ENCODE measurements at regions not wholly inside any gene's neighbourhood (a gene's known extent, or its start where the extent isn't known, plus 50 kb on each side); places are given as distances from the start of the nearest gene placed in this dataset.
"Not testable (repeated sequence)": the region's sequence is repeated elsewhere in the genome, so short reads cannot be mapped to it uniquely, and the experiment has no call there.

DNA sequence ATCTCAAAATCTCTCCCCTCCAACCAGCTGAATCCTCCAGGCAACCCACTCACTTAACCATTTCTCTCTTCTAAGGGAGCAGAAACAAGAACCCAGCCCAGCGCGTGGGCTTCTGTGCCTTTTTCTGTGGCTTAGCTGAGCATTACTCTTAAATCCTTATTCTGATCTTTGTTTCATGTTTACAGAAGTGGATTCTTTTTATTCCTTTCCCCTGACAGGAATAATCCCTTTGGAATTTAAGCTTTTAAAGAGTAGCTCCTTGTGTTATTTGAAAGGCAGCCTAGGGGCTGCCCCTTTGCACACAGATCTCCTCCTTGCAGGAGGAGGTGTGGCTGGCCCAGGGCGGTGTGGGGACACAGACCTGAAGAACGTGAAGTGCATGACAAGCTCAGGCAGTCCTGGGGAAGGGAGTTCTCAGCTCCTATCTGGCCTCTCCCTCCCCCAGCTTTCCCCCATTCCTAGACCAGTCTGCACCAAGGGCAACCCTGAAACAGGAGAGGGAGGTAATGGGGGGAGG is 77.1 kb upstream of the UBE2E1 start:
- no peak for DNase-seq
- no peaks in the 10 kb centered on the region for H3K36me3 Mint-ChIP-seq
- H3K4me1 Mint-ChIP-seq = peaks cover 11 to 14% of the 10 kb centered on the region in 2 donors
- H3K27ac Mint-ChIP-seq = no peak overlapping the region
- H3K4me3 Mint-ChIP-seq = no peak overlapping the region
- H3K9me3 Mint-ChIP-seq = no peaks in the 10 kb centered on the region
- H3K27me3 Mint-ChIP-seq (ENCODE audit: low read depth in 3 of 3) = peaks cover 0 to 2% (median 2%) of the 10 kb centered on the region in 3 donors

DNA sequence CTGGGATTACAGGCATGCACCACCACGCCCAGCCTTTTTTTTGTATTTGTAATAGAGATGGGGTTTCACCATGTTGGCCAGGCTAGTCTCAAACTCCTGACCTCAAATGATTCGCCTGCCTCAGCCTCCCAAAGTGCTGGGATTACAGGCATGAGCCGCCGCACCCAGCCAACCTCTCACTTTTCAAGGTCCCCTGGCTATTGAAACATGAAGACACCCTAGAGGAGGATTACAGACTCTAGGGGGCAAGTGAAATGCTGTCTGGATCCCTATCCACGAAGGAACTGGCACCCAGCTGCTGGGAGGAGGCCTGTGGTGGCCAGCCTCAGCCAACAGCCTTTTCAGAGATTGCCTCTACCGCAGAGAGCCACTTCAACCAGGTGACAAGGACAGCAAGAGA is 76.4 kb upstream of the UBE2E1 start:
- H3K27ac Mint-ChIP-seq, H3K9me3 Mint-ChIP-seq: not testable (repeated sequence)

DNA sequence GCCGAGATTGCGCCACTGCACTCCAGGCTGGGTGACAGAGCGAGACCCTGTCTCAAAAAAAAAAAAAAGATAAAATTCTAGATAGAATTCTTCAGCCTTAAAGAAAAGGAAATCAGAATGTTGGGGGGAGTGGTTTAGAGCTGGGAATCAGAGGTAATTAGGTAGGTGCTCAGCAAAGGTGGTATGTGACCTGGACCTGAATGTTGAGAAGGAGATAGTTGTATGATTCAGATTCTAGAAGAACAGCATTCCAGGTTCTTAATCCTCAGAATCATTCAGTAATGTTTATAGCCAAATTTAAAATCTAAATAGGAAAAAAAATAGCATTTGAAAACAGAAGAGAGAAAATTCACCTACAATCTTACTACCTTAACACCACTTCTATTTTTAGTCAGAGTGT is 71.3 kb upstream of the UBE2E1 start:
- Mint-ChIP-seq H3K27me3 (ENCODE audit: low read depth in 3 of 3) (peaks cover 0 to 3% (median 2%) of the 10 kb centered on the region in 3 donors), H3K27ac (no peak overlapping the region), H3K9me3 (no peaks in the 10 kb centered on the region), H3K36me3 (no peaks in the 10 kb centered on the region), H3K4me3 (no peak overlapping the region), H3K4me1 (no peaks in the 10 kb centered on the region)
- no peak for DNase-seq

More for the DNA sequence above, 76.4 kb upstream of the UBE2E1 start:
- H3K4me1 Mint-ChIP-seq = peaks cover 11 to 14% of the 10 kb centered on the region in 2 donors
- H3K36me3 Mint-ChIP-seq; H3K27me3 Mint-ChIP-seq (ENCODE audit: low read depth in 3 of 3); DNase-seq; H3K4me3 Mint-ChIP-seq: not testable (repeated sequence)

- no peak for DNase-seq
- H3K4me3 Mint-ChIP-seq = no peak overlapping the region
- H3K36me3 Mint-ChIP-seq = no peaks in the 10 kb centered on the region
- H3K4me1 Mint-ChIP-seq = no peaks in the 10 kb centered on the region
- H3K27ac Mint-ChIP-seq = no peak overlapping the region
- H3K27me3 Mint-ChIP-seq (ENCODE audit: low read depth in 3 of 3) = peaks cover 0 to 3% (median 2%) of the 10 kb centered on the region in 3 donors
- no peaks in the 10 kb centered on the region for H3K9me3 Mint-ChIP-seq
Measured at GRCh38 chr3:23735062-23735461, 70.7 kb upstream of the UBE2E1 start.

GRCh38 chr3:23735535-23736326 is 70.0 kb upstream of the UBE2E1 start:
- Mint-ChIP-seq H3K4me3 (no peak overlapping the region), H3K36me3 (no peaks in the 10 kb centered on the region), H3K4me1 (peaks cover 4 to 5% of the 10 kb centered on the region in 2 donors), H3K9me3 (no peaks in the 10 kb centered on the region), H3K27me3 (ENCODE audit: low read depth in 3 of 3) (peaks cover 0 to 3% (median 2%) of the 10 kb centered on the region in 3 donors), H3K27ac (no peak overlapping the region)
- DNase-seq = no peak

GRCh38 chr3:23738944-23739343 is 66.8 kb upstream of the UBE2E1 start:
- H3K4me1 Mint-ChIP-seq = peaks cover 8 to 11% of the 10 kb centered on the region in 2 donors
- no peak overlapping the region for H3K27ac Mint-ChIP-seq
- H3K4me3 Mint-ChIP-seq = no peak overlapping the region
- no peaks in the 10 kb centered on the region for H3K36me3 Mint-ChIP-seq
- DNase-seq = no peak
- no peaks in the 10 kb centered on the region for H3K9me3 Mint-ChIP-seq
- H3K27me3 Mint-ChIP-seq (ENCODE audit: low read depth in 3 of 3) = peaks cover 0 to 3% (median 2%) of the 10 kb centered on the region in 3 donors

DNA sequence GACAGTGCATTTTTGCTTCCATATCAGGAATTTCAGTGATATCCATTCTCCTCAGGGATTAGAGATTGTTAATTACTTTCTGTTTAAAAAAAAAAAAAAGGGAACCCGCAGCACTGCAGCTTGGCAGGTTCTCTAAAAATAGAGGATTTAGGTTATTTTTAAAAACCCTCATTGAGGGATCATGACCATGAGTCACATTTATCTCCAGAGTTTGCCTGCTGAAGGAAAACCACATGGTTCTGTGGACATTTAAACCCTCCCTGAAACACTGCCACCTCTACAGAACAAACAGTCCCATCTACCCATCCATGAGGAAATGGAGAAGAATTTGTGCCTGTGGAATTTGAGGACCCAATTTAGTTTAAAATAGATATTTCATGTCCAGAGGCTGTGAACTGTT is 66.2 kb upstream of the UBE2E1 start:
- peaks cover 0 to 3% (median 2%) of the 10 kb centered on the region in 3 donors for H3K27me3 Mint-ChIP-seq (ENCODE audit: low read depth in 3 of 3)
- no peak overlapping the region for H3K27ac Mint-ChIP-seq
- H3K36me3 Mint-ChIP-seq = no peaks in the 10 kb centered on the region
- no peak for DNase-seq
- peaks cover 8 to 11% of the 10 kb centered on the region in 2 donors for H3K4me1 Mint-ChIP-seq
- H3K9me3 Mint-ChIP-seq = no peaks in the 10 kb centered on the region
- no peak overlapping the region for H3K4me3 Mint-ChIP-seq

- DNase-seq = peak in 1 of 3 donors; percentile 18
- no peaks in the 10 kb centered on the region for H3K36me3 Mint-ChIP-seq
- H3K4me3 Mint-ChIP-seq = no peak overlapping the region
- H3K9me3 Mint-ChIP-seq = no peaks in the 10 kb centered on the region
- peaks cover 0 to 4% (median 3%) of the 10 kb centered on the region in 3 donors for H3K27me3 Mint-ChIP-seq (ENCODE audit: low read depth in 3 of 3)
- peak overlapping the region in 1 of 6 donors; percentile 60 for H3K27ac Mint-ChIP-seq
- H3K4me1 Mint-ChIP-seq = peaks cover 8 to 11% of the 10 kb centered on the region in 2 donors
Measured at GRCh38 chr3:23740517-23740965, 65.2 kb upstream of the UBE2E1 start.

- Mint-ChIP-seq H3K4me3 (peak overlapping the region in 1 of 5 donors; percentile 38), H3K9me3 (no peaks in the 10 kb centered on the region), H3K36me3 (no peaks in the 10 kb centered on the region), H3K27ac (no peak overlapping the region), H3K27me3 (ENCODE audit: low read depth in 3 of 3) (peaks cover 0 to 4% (median 0%) of the 10 kb centered on the region in 3 donors), H3K4me1 (peaks cover 8 to 11% of the 10 kb centered on the region in 2 donors)
- DNase-seq = no peak
Measured at GRCh38 chr3:23741036-23741706, 64.6 kb upstream of the UBE2E1 start.

DNA sequence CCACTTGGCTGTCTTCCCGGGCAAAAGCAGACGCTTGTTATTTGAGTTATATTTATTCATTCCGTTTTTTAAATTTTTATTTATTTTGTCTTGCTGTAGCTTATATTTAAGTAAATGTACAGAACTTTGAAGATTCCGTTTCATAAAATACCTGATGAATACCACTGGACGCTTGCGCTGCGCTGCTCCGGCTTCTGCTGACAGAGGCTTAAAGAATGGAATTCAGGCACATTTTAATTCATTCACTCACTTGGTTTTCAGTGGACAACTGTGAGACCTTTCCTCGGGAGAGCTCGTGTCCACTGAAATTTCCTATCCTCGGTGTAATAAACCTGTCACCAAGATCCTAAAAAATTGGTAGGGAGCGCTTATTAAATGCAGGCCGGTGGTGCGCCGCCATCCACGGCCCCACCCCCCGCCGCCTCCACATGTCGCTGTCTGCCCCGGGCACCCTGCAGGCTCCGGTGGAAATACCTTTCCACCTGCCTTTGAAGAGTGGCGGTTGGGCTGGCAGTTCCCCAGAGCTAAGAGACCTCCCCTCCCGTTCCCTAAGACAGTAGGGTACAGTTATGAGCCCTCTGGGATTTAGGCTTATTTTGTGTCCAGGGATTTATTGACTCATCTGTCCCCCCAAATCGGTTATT is 62.5 kb upstream of the UBE2E1 start:
- no peak overlapping the region for H3K4me3 Mint-ChIP-seq

GRCh38 chr3:23746441-23746840 is 59.3 kb upstream of the UBE2E1 start:
- no peak for DNase-seq
- H3K27ac Mint-ChIP-seq = no peak overlapping the region
- H3K4me1 Mint-ChIP-seq = peaks cover 0 to 2% of the 10 kb centered on the region in 2 donors
- no peaks in the 10 kb centered on the region for H3K36me3 Mint-ChIP-seq
- no peaks in the 10 kb centered on the region for H3K9me3 Mint-ChIP-seq
- no peak overlapping the region for H3K4me3 Mint-ChIP-seq
- peaks cover 2 to 4% (median 2%) of the 10 kb centered on the region in 3 donors for H3K27me3 Mint-ChIP-seq (ENCODE audit: low read depth in 3 of 3)

More for the DNA sequence above, 62.5 kb upstream of the UBE2E1 start:
- DNase-seq = no peak
- H3K9me3 Mint-ChIP-seq = no peaks in the 10 kb centered on the region
- H3K36me3 Mint-ChIP-seq = no peaks in the 10 kb centered on the region
- peaks cover 0 to 4% (median 0%) of the 10 kb centered on the region in 3 donors for H3K27me3 Mint-ChIP-seq (ENCODE audit: low read depth in 3 of 3)
- H3K27ac Mint-ChIP-seq = no peak overlapping the region
- H3K4me1 Mint-ChIP-seq = peaks cover 10 to 11% of the 10 kb centered on the region in 2 donors

DNA sequence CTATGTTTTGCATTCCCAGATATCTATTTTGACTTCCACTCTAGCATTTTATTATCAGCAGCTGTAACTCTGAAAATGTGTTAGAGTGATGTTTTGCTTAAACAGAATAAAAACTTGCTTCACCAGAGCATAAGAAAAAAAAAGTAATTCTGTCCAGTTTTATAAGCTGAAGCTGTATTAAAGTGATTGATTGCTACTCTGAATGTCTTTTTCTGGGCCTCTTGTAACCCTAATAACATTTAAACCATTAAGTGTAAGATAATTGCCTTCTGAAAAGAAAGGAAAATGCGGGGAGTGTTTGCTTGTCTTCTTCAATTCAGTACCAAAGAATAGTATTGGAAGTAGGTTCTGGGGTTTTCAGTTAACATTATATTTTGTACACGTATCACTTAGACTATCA is 57.9 kb upstream of the UBE2E1 start:
- Mint-ChIP-seq H3K36me3 (no peaks in the 10 kb centered on the region), H3K27me3 (ENCODE audit: low read depth in 3 of 3) (peaks cover 2 to 4% (median 2%) of the 10 kb centered on the region in 3 donors), H3K4me1 (peaks cover 0 to 2% of the 10 kb centered on the region in 2 donors), H3K4me3 (no peak overlapping the region), H3K9me3 (no peaks in the 10 kb centered on the region), H3K27ac (peak overlapping the region in 1 of 6 donors; percentile 5)
- no peak for DNase-seq

DNA sequence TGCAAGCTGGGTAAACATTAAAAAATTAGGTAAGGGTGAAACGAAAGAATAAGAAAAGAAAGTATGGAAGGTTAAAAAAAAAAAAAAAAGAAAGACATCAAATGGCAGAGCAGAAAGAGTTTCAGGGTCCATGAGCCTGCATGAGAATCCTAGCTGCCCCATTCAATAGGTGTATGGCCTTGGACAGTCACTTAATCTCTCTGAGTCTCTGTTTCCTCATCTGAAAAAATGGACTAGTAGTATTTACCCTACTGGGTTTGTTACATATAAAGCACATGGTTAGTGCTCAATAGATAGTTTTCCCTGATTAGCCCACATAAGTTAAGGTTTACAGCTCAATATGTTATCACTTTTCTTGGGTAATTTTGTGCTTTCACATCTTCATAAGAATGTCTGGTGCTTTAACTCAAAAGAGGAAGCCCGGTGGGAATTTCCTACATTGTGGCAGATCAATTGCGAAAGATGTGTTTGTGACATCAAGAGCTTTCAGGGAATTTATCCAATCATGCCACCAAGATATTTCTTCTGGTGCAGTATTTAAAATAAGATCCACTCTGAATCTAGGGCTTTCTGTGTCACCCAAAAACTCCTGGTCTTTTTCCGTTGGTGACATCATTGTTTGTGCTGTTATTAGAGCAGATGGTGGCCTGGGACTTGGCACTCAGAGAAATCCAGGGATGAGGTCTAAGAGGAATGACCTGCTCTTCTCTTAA is 57.2 kb upstream of the UBE2E1 start:
- Mint-ChIP-seq H3K4me1 (peaks cover 0 to 2% of the 10 kb centered on the region in 2 donors), H3K27me3 (ENCODE audit: low read depth in 3 of 3) (peaks cover 2 to 4% (median 2%) of the 10 kb centered on the region in 3 donors), H3K9me3 (no peaks in the 10 kb centered on the region), H3K27ac (peak overlapping the region in 1 of 6 donors; percentile 5), H3K4me3 (no peak overlapping the region), H3K36me3 (no peaks in the 10 kb centered on the region)
- DNase-seq = no peak
